ENCODE measurements at regions not wholly inside any gene's neighbourhood (a gene's known extent, or its start where the extent isn't known, plus 50 kb on each side); places are given as distances from the start of the nearest gene placed in this dataset.

DNA sequence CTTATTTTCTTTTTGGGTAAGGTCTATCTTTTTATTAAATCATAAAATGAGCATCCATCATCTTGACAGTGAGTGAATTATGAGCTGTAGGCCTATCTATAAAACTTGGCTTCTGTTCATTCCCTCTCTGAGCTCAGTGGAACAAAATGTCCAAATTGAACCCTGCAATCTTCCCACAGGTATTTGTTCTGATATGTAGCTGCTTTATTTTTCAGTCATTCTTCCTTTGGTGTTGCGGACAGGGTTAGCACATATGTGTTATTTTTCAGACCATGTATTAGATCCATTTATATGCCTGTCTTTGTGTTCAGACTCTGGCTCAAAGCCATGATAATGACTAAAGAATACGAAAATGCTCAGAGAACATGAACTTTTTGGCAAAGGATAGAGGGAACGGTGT, 201.6 kb upstream of the KIAA1217 start:
- in situ Hi-C loops (cut with HindIII; ENCODE audit: low pct_unique_long_range_greater_than_20kb, low sequenced_read_pairs), result no loop called here

GRCh38 chr10:24008164-24009091, 200.5 kb upstream of the KIAA1217 start:
- peak; percentile 4 for DNase-seq (ENCODE audit: low read depth, low spot score)
- in situ Hi-C loops (cut with HindIII; ENCODE audit: low pct_unique_long_range_greater_than_20kb, low sequenced_read_pairs), result no loop called here

More for the DNA sequence above, 201.6 kb upstream of the KIAA1217 start:
- no peak for DNase-seq (ENCODE audit: low read depth, low spot score)

DNA sequence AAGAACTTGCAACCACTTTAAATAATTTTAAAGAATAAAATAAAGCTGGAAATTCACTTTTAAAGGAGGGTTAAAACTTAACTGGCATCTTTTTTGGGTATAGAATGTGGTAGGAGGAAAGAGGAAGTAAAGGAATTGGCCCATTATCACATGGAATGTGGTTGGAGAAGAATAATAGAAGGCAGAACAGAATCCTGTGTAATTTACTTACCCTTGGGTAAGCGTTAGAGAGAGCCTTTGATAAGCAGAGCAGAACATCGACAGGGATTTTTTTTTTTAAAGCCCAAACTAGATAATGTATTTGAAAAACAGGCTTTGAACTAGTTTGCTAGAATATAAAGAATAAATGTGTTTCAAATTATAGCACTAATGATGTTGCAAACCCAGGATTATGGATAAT, 199.8 kb upstream of the KIAA1217 start:
- in situ Hi-C loops (cut with HindIII; ENCODE audit: low pct_unique_long_range_greater_than_20kb, low sequenced_read_pairs), result no loop called here
- DNase-seq (ENCODE audit: low read depth, low spot score), result no peak

DNA sequence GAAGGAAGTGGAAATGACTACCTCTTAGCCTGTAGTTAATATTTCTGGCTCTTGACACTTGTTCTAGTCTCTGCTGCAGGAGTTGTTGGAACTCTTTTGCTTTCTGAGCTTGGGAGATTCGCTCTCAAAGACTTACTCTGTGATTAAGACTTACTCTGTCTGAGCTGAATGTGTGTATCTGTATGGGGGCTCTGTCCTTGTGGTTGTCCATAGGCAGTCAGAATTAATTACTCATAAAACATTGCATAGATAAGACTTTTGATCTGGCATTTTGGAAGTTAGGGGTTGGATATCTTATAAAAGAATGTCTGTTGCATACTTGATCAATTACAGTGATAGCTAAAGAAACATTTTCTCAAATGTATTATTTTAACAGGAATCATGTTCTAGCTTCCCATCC, 199.2 kb upstream of the KIAA1217 start:
- in situ Hi-C loops (cut with HindIII; ENCODE audit: low pct_unique_long_range_greater_than_20kb, low sequenced_read_pairs), result no loop called here
- no peak for DNase-seq (ENCODE audit: low read depth, low spot score)

- DNase-seq (ENCODE audit: low read depth, low spot score), result no peak
- in situ Hi-C loops (cut with HindIII; ENCODE audit: low pct_unique_long_range_greater_than_20kb, low sequenced_read_pairs), result no loop called here
Measured at GRCh38 chr10:24010436-24010970, 198.4 kb upstream of the KIAA1217 start.

DNA sequence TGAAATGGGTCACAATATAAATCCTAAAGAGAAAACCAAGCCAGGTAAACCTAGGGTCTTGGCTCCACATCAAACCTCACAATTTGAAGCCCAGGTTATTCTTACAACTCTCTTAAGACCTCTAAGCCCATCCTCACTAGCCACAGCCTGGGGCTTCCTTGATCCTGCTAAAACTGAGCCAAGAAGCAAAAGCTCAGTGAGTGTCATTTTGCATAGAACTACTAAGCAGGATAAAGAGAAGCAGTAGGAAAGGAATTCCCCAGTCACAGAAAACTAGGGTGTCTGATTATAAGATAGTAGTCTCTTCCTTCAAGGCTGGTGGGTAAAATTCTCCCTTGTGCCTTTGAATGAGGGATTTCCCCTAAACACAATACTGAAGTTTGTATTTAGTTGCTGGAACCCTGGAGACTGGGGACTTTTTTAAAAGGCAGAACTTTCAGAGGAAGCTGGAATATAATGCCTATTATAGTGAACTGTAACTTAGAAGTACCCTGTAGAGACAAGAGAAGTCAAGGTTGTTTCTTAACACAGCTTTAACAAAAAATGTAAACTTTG, 196.6 kb upstream of the KIAA1217 start:
- no peak for DNase-seq (ENCODE audit: low read depth, low spot score)
- in situ Hi-C loops (cut with HindIII; ENCODE audit: low pct_unique_long_range_greater_than_20kb, low sequenced_read_pairs), result no loop called here

DNA sequence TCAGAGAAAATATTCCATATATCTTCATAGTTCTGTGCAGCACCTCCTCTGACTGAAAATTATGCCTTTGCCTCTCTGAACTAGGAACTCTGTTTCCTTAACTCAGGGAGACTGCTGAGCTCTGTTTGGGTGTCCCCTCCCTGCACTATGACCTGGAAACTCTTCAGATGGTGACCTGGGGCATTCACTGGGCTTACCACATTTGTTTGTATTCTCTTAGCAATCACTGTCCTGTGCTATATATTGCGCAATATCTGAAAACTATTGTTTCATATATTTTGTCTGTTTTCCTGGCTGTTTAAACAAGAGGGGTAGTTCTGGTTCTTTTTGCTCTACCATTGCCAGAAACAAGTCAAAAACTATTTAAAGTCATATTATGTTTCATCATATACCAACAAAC, 181.8 kb upstream of the KIAA1217 start:
- DNase-seq (ENCODE audit: low read depth, low spot score), result no peak
- in situ Hi-C loops (cut with HindIII; ENCODE audit: low pct_unique_long_range_greater_than_20kb, low sequenced_read_pairs), result no loop called here

- in situ Hi-C loops (cut with HindIII; ENCODE audit: low pct_unique_long_range_greater_than_20kb, low sequenced_read_pairs), result no loop called here
- DNase-seq (ENCODE audit: low read depth, low spot score), result peak; percentile 0
Measured at GRCh38 chr10:24034571-24034970, 174.4 kb upstream of the KIAA1217 start.

DNA sequence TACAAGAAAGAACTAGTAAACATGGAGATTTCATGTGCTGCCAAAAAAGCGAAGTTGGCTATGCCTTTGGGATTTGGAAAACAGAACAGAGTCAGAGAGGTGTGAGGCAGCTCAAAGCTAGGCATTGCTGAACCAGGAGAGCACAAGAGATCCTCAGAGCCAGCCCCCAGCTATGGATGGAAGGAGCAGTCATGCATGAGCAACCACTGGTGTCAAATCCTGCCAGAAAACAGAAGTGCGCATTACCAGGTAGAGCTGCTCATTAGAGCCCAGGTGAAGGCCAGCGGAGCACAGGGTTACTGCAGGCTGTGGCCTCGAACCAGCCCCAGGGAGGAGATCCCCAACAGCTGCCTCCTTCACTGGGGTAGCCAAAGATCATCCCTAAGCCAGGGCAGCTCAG, 173.2 kb upstream of the KIAA1217 start:
- in situ Hi-C loops (cut with HindIII; ENCODE audit: low pct_unique_long_range_greater_than_20kb, low sequenced_read_pairs), result no loop called here
- no peak for DNase-seq (ENCODE audit: low read depth, low spot score)

GRCh38 chr10:24039315-24039714, 169.6 kb upstream of the KIAA1217 start:
- in situ Hi-C loops (cut with HindIII; ENCODE audit: low pct_unique_long_range_greater_than_20kb, low sequenced_read_pairs), result no loop called here
- DNase-seq (ENCODE audit: low read depth, low spot score), result no peak

DNA sequence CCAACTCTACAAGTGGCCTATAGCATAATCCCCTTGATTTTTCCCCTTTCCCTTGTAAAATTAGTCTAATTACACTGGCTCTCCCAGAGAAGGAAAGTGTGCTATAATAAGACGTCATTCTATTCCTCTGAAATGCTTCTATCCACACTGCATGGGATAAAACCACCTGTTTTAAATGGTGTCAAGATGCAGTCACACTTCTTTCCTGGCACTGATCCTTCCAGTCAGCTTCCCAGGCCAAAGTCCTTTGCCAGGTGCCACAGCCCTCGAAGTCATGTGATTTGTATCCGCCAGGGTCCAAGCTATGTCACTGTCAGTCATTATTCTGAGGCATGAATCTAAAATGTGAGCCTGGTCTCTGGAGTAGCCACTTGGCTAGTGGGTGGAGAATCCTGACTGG, 169.0 kb upstream of the KIAA1217 start:
- no peak for DNase-seq (ENCODE audit: low read depth, low spot score)
- in situ Hi-C loops (cut with HindIII; ENCODE audit: low pct_unique_long_range_greater_than_20kb, low sequenced_read_pairs), result no loop called here

DNA sequence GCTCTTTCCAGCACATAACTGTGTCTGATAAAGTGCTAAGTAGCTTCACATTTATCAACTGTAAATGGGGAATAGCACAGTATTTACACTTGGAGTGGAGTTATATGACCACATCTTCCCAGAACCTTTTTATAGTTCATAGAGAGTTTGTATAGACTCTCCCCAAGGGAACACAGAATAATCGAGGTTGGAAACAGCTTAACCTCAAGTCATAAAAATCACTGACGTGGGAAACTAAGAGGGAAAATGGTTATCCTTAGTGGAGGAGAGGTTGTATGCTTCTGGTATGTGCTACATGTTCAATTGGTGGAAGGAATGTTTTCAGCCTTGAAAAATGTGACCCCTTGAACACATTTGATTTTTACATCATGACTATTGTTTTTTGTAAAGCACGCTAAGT, 167.9 kb upstream of the KIAA1217 start:
- in situ Hi-C loops (cut with HindIII; ENCODE audit: low pct_unique_long_range_greater_than_20kb, low sequenced_read_pairs), result no loop called here

DNA sequence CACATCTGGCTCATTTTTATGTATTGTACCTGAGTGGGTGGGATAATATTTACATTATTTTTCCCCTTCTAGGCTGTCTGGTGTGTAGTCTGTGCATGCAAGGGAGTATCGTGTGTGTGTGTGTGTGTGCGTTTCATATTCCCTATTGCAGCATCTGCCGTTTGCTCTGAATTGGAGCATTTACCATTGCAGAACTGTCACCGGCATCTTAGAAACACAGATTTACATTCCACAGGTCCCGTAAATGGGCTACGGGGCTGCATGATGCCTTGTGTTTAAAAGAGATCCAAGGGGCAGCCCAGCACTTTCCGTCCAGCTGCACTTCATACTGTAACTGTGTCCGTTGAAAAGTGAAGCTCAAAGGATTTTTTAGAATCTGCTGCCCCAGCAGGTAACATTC, 167.1 kb upstream of the KIAA1217 start:
- in situ Hi-C loops (cut with HindIII; ENCODE audit: low pct_unique_long_range_greater_than_20kb, low sequenced_read_pairs), result no loop called here
- DNase-seq (ENCODE audit: low read depth, low spot score), result no peak

More for the DNA sequence above, 167.9 kb upstream of the KIAA1217 start:
- no peak for DNase-seq (ENCODE audit: low read depth, low spot score)

DNA sequence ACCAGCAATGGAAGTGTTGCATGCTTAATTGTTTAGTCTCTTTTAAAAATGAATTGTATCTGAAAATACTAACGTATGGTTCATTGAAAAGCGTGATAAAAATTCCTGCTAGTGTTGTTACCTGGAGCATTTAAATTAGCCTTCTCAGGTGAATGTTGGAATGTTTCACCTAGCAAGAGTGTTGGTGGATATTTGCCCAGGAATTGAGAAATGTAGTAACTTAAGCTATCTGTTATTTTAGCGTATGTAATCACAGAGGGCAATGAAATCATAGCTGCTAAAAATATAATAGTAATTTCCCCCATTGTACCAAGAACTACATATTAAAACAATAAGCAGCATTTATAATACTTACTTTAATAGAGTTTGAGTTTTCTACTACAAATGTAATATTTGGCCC, 166.1 kb upstream of the KIAA1217 start:
- no peak for DNase-seq (ENCODE audit: low read depth, low spot score)

DNA sequence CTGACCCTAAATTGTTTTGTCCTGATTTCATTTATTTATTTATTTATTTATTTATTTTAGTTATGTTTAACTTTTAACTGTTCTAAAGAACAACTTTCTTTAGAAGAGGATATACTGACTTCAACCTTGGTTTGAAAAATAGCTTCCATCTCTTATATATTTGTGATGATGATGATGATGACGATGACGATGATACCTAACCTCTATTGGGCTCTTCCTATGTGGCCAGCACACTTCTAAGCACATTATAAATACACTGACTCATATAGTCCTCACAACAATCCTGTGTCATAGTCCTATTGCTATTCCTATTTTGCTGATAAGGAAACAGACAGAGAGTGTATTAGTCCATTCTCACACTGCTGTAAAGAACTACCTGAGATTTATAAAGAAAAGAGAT, 162.9 kb upstream of the KIAA1217 start:
- no peak for DNase-seq (ENCODE audit: low read depth, low spot score)
- in situ Hi-C loops (cut with HindIII; ENCODE audit: low pct_unique_long_range_greater_than_20kb, low sequenced_read_pairs), result no loop called here

More for the DNA sequence above, 166.1 kb upstream of the KIAA1217 start:
- in situ Hi-C loops (cut with HindIII; ENCODE audit: low pct_unique_long_range_greater_than_20kb, low sequenced_read_pairs), result no loop called here

- in situ Hi-C loops (cut with HindIII; ENCODE audit: low pct_unique_long_range_greater_than_20kb, low sequenced_read_pairs), result no loop called here
- DNase-seq (ENCODE audit: low read depth, low spot score), result no peak
Measured at GRCh38 chr10:24047176-24047575, 161.8 kb upstream of the KIAA1217 start.

DNA sequence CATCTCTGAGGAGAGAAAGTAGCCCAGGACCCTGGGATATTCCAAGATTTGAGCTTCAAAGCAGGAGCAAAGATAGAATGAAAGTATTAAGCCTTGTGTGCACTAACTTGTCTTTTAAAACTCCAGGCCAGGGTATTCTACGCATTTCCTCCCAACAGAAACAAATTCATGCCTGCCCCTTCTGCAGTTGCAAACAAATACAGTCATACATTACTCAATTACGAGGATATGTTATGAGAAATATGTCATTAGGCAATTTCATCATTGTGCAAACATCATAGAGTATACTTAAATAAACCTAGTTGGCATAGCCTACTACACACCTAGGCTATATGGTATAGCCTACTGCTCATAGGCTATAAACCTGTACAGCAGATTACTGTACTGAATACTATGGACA, 154.5 kb upstream of the KIAA1217 start:
- no peak for DNase-seq (ENCODE audit: low read depth, low spot score)
- in situ Hi-C loops (cut with HindIII; ENCODE audit: low pct_unique_long_range_greater_than_20kb, low sequenced_read_pairs), result no loop called here

GRCh38 chr10:24080207-24080606, 128.7 kb upstream of the KIAA1217 start:
- peak; percentile 4 for DNase-seq (ENCODE audit: low read depth, low spot score)
- in situ Hi-C loops (cut with HindIII; ENCODE audit: low pct_unique_long_range_greater_than_20kb, low sequenced_read_pairs), result no loop called here
